A673 (cell line): ENCODE measurements at regions not wholly inside any gene's neighbourhood (a gene's known extent, or its start where the extent isn't known, plus 50 kb on each side); places are given as distances from the start of the nearest gene placed in this dataset.

Experiments
- BruUV-seq: library from RNA; stranded (reverse); fragments of 400-500 nt; replicated peaks from 2 replicates; lab custom pipeline; 2021; lab: Mats Ljungman, UMichigan
- CTCF ChIA-PET: fragments of 300-600 bp; sonication (Branson Sonifier 250); formaldehyde crosslinking; loops from one replicate; lab custom pipeline; 2022; ENCODE audit warnings: antibody characterized with exemption; lab: Charles Lee
- POLR2A ChIA-PET: fragments of 300-600 bp; sonication (Branson Sonifier 250); formaldehyde crosslinking; loops from one replicate; lab custom pipeline; 2022; ENCODE audit warnings: antibody characterized with exemption; ENCODE audit not compliant: low non-redundant PET; lab: Charles Lee
- DNase-seq: peaks from one replicate; pipeline ENCODE4 v3.0.0-alpha.2; 2015; ENCODE audit warnings: low spot score
- H3K27ac ChIP-seq: fragments of 200-600 bp; sonication (generic); 2 replicates; pipeline ENCODE4 v1.5.1; 2016; ENCODE audit warnings: mixed run types, low read depth, mild to moderate bottlenecking, mixed read lengths, antibody characterized with exemption, low read length; ENCODE audit not compliant: poor library complexity, severe bottlenecking
- H3K27me3 ChIP-seq: fragments of 200-600 bp; sonication (generic); replicated peaks from 2 replicates; pipeline ENCODE4 v1.6.1; 2017; ENCODE audit warnings: mixed run types, low read depth, mild to moderate bottlenecking, mixed read lengths, antibody characterized with exemption, low read length; ENCODE audit not compliant: insufficient read depth, poor library complexity
- H3K36me3 ChIP-seq: fragments of 200-600 bp; sonication (generic); 2 replicates; pipeline ENCODE4 v1.6.1; 2016; ENCODE audit warnings: mixed run types, mild to moderate bottlenecking, mixed read lengths, antibody characterized with exemption, low read length; ENCODE audit not compliant: insufficient read depth, poor library complexity, severe bottlenecking
- H3K4me1 ChIP-seq: fragments of 200-600 bp; sonication (generic); 2 replicates; pipeline ENCODE4 v1.6.1; 2017; ENCODE audit warnings: mixed run types, mild to moderate bottlenecking, mixed read lengths, antibody characterized with exemption, low read length; ENCODE audit not compliant: insufficient read depth, poor library complexity, severe bottlenecking
- H3K4me3 ChIP-seq: fragments of 200-600 bp; sonication (generic); 2 replicates; pipeline ENCODE4 v1.5.1; 2016; ENCODE audit warnings: low read depth, mixed run types, mild to moderate bottlenecking, mixed read lengths, low read length; ENCODE audit not compliant: poor library complexity, severe bottlenecking
- H3K9me3 ChIP-seq: fragments of 200-600 bp; sonication (generic); 2 replicates; pipeline ENCODE4 v1.6.1; 2016; ENCODE audit warnings: mixed run types, low read depth, mild to moderate bottlenecking, mixed read lengths, antibody characterized with exemption, low read length; ENCODE audit not compliant: poor library complexity, severe bottlenecking
- CTCF ChIP-seq: fragments of 300-800, 200-600 bp; sonication (generic); conservative IDR thresholded peaks from 2 replicates; pipeline ENCODE4 v1.5.1; 2017; ENCODE audit warnings: low read depth, mild to moderate bottlenecking, antibody characterized with exemption, low read length, moderate library complexity, mixed read lengths
- EZH2 ChIP-seq: fragments of 200-600 bp; sonication (generic); IDR thresholded peaks from 2 replicates; pipeline ENCODE4 v1.6.1; 2017; ENCODE audit warnings: borderline replicate concordance, low read depth, mild to moderate bottlenecking, mixed read lengths, antibody characterized with exemption, low read length; ENCODE audit not compliant: poor library complexity, severe bottlenecking
- intact Hi-C: fragments of 100-400 bp; cut with micrococcal nuclease; formaldehyde crosslinking; loops from one replicate; pipeline ENCODE4 v1.10.0; 2022; ENCODE audit not compliant: unreplicated experiment

DNA sequence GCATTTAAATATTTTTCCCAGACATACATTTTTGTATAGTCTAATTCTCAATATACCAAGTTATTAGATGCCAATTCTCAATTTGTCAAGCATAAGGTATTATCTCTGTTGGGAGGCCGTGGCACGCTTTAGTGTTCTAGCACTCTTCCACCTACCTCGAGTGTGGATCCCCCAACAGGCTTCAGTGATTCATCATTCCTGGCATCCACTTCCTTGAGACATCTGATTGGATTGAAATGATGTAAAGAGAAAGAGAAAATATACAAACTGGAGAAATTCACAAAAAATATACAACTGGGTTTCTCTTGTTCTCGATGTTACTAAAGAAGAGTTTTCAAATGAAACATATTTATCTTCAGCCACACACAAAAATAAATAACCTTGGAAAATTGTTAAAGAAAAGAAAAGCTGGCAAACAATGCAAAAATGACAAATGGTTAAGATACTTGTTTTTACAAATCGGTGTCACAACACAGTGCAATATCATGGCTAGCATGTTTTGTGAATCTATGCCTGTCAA is 218.0 kb upstream of the CDIN1 start:
- Histone ChIP-seq H3K27ac (no peak overlapping the region), H3K36me3 (no peaks in the 10 kb centered on the region), H3K4me3 (no peak overlapping the region), H3K27me3 (no peaks in the 10 kb centered on the region), H3K9me3 (no peaks in the 10 kb centered on the region), H3K4me1 (peaks cover 9% of the 10 kb centered on the region)
- ChIA-PET POLR2A (no interaction called here), CTCF (no interaction called here)
- DNase-seq = no peak
- intact Hi-C loops = no loop called here
- TF ChIP-seq CTCF (no peak), EZH2 (no peak)
- BruUV-seq = no TSS peak

- Histone ChIP-seq H3K9me3 (no peaks in the 10 kb centered on the region), H3K4me1 (peaks cover 5% of the 10 kb centered on the region), H3K36me3 (no peaks in the 10 kb centered on the region), H3K27ac (no peak overlapping the region), H3K27me3 (no peaks in the 10 kb centered on the region), H3K4me3 (no peak overlapping the region)
- intact Hi-C loops = no loop called here
- BruUV-seq = no TSS peak
- ChIA-PET CTCF (no interaction called here), POLR2A (no interaction called here)
- TF ChIP-seq EZH2 = no peak
- no peak for DNase-seq
These were observed 216.9 kb upstream of the CDIN1 start for GRCh38 chr15:36362509-36362915.

DNA sequence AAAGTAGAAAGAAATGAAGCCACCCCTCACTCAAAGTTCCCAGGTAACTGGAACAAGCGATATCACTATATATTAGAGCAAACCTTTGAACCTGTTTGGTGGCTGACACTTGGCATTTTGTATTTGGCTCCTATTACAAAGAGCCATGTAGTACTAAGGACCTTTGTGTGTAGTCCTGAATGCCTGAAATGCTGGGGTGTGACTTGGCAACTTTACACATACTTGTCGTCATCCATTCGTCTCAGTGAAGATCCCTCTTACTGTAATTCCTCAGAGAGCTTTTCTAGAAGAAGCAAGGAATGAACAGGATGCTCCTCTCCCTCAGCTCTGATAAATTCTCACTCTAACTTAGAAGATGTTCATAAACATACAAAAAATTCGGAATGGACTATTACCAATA is 216.1 kb upstream of the CDIN1 start:
- intact Hi-C loops = no loop called here
- no peak for DNase-seq
- Histone ChIP-seq H3K4me3 (no peak overlapping the region), H3K36me3 (no peaks in the 10 kb centered on the region), H3K27ac (no peak overlapping the region), H3K27me3 (no peaks in the 10 kb centered on the region), H3K4me1 (no peaks in the 10 kb centered on the region), H3K9me3 (no peaks in the 10 kb centered on the region)
- ChIA-PET POLR2A (no interaction called here), CTCF (no interaction called here)
- no TSS peak for BruUV-seq
- no peak for TF ChIP-seq EZH2

DNA sequence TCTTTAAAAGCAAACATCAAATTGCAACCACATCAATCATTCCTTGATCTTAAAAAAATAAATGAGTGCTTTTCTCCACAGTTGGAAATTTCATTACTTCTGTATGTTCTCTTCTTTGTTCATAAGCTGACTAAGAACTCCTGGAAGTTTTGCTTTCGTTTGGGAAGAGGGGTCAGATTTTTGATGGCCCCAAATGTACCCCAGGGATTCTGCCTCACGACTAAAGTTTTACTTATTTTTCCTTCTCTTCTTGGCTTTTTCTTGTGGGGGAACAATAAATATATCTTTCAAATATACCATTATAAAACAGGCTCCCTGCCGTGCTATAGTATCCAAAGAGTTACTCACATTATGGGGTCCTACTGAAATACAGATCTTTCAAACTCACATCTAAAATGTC is 215.0 kb upstream of the CDIN1 start:
- Histone ChIP-seq H3K27me3 (no peaks in the 10 kb centered on the region), H3K9me3 (no peaks in the 10 kb centered on the region), H3K36me3 (no peaks in the 10 kb centered on the region), H3K27ac (no peak overlapping the region), H3K4me1 (no peaks in the 10 kb centered on the region), H3K4me3 (no peak overlapping the region)
- TF ChIP-seq EZH2 (no peak), CTCF (no peak)
- CTCF ChIA-PET = no interaction called here
- intact Hi-C loops = no loop called here
- POLR2A ChIA-PET = no interaction called here
- DNase-seq = no peak
- BruUV-seq = no TSS peak
